GM19438 (cell line): ENCODE measurements at regions not wholly inside any gene's neighbourhood (a gene's known extent, or its start where the extent isn't known, plus 50 kb on each side); places are given as distances from the start of the nearest gene placed in this dataset.
"Not testable (repeated sequence)": the region's sequence is repeated elsewhere in the genome, so short reads cannot be mapped to it uniquely, and the experiment has no call there.

Experiments
- ATAC-seq: cut with Tn5 transposase; IDR thresholded peaks from one replicate; pipeline ENCODE4 v1.9.1; 2021; ENCODE audit warnings: low read depth; ENCODE audit not compliant: unreplicated experiment

DNA sequence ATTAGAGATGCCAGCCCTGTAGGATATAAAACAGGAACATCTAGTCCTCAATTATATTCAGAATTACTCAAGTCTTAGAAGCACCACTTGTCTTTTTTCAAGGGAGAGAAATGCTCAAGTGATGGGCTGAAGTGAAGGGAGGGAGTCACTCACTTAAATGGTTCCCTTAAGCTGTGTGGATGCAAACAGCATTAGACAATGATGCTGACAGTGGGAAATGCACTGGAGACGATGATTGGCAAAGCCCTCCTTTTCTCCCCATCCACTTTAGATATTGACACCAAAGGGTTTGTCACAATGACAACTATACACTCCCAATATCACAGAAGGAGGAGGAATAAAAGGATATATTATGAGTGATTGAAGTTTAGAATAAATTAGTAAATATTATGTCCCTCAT, 491.4 kb upstream of the SMIM31 start:
- ATAC-seq = not testable (repeated sequence)

DNA sequence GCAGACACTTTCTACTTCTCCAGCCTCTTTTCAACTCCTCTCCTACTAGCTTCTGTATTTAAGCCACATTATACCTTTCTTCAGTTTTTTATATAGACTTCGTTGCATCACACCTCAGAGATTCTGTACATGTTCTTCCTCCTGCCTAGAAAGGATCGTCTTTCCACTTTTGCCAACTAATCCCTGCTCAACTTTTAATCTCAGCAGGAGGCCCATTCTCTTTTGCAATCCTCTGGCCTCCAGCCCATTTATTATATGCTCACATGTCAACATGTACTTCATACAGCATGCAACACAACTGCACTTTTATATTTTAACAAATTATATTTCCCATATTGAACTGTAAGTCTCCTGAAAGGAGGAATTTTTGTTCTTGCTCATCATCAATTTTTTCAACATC, 476.5 kb upstream of the SMIM31 start:
- not testable (repeated sequence) for ATAC-seq

DNA sequence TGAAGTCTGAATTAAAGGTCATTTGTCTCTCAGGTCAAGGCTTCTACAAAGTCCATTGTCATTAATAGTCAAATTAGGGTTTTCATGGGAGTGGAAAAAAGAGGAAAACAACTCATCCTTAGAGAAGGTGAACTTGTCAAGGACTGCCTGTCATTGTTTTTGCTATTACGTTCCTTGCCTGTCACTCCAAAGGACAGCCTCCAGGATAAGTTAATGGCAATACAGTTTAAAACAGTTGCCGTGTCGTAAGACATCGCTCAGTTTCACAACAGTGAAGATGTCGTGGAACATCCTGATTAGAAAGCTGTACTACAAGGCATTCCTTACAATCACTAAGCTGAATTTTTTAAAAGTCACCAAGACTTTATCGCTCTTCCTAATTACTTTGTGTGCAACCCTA, 466.8 kb upstream of the SMIM31 start:
- ATAC-seq = no peak

DNA sequence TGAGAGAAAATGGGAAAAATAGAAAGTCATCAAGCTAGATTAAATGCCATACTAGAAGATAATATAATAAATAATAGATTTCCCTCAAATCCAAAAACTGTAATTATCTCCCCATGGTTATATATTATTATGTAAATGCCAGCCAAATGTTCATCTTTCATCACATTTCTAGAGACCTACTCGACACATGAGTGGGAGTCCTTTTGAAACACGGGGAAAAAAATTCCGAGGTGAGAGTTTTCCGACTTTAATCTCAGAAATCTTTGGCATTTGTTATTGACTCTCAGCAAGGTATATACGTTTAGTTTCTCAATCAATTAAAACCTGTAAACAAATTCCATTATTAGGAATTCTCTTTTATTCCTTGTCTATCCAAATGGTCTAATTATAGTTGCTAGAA, 465.4 kb upstream of the SMIM31 start:
- no peak for ATAC-seq

DNA sequence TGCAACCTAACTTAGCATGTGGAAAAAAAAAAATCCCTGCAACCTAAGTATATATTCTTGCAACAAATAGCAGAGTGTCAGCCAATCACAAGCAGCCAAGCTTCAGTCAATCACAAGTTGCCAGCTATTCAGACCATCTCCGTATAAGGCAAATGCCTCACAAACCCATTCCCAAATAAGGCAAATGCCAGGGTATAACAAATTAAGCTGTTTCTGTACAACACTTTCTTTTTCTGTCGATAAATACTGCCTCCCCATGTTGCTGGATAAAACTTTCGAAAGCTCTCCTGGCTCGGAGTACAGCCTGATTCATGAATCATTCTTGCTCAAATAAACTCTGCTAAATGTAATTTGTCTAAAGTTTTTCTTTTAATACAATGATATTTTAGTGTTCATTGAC, 460.7 kb upstream of the SMIM31 start:
- no peak for ATAC-seq

DNA sequence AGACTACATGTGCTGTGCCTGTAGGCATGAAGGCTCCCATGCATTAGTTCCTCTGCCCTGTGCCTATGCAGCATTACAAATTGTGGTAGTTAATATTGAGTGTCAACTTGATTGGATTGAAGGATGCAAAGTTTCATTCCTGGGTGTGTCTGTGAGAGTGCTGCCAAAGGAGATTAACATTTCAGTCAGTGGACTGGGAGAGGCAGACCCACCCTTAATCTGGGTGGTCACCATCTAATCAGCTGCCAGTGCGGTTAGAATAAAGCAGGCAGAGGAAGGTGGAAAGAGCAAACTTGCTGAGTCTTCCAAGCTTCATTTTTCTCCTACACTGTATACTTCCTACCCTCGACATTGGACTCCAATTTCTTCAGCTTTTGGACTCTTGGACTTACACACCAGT, 460.2 kb upstream of the SMIM31 start:
- no peak for ATAC-seq

DNA sequence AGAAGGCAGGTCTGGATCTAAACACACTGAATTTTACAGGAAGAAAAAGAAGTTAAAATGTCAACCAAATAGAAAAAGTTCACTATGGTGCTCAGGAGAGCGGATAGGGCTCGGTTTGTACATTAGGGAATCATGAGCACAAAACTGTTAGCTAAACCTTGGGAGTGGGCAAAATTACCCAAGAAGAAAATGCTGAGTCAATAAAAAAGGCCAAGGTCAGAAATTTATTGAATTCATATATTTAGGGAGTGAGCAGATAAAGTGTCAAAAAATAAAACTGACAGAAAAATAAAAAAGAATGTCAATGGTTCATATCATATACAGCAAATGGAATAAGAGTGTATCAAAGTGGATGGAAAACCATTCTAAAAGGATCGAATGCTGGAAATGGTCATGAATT, 452.5 kb upstream of the SMIM31 start:
- no peak for ATAC-seq

DNA sequence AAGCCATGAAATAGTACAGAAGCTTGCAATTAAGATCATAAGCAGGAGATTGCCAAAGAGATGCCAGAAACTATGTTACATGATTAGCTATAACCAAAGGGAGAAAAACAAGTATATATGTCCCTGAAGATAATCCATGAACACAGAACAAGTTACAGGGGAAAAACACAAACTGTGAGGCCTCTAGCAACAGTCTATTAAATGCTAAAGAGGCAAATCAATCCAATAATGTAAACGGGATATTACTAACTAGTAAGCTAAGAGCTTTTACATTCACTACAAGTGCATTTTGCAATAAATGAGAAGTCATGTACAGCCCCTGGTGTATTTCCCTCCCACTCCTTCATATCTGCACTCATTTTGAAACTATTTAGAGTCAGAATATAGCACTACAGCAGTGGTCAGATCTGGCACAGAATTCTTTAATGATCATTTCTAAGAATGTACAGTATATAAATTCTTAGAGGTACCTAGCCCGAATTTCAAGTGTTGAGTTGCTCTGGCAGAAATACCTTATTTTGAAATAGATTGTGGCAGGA, 449.8 kb upstream of the SMIM31 start:
- no peak for ATAC-seq

DNA sequence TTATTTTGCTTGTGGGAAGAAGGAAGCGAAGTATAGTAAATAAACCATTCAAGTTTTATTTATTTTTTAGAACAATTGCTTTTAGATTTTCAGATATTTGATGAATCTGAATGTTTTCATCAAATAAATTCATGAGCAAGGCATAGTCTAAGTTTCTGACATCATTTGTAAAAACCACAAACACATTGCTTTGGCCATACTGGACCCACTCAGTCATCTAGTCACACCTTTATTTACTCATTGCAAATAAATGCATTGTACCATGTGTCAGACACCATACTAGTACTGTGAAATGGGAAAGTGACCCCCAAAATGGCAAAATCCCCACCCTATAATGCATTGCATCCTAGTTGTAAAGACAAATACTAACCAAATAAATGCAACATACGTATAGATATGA, 449.1 kb upstream of the SMIM31 start:
- no peak for ATAC-seq

DNA sequence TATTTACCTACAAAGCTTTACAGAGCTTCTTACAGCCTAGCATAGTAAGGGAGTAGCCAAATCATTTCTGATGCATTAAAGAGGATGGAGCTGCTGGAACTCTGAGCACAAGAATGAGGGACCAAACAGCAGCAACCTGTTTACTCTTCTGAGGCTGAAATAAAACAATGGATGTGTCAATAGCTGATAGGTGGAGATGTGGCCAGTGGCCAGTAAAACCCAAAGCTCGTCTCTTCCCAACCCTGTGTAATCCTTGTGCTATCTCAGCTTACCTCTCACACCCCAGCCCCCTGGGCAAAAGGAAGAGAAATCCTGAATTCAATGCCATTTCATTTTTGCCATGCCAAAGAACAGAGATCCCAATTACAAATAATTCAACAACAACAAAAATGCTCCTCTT, 446.7 kb upstream of the SMIM31 start:
- ATAC-seq = no peak

DNA sequence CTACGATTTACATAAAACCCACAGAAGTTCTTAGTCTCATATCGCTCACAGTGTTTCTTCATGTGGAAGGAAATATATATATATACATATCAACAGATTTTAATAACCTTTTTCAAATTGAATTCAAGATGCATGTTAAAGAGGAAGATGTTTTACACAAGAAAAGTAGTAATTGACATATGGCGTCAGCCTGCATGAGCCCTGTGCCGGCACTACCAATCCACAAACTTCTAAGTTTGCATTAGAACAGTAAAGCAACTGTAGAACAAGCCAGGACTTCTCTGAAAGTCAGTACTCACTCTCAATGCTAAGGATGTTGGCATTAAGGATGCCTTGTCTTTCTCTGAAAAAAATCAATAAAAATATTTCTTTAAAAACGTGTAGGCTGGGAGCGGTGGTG, 441.3 kb upstream of the SMIM31 start:
- ATAC-seq = no peak

DNA sequence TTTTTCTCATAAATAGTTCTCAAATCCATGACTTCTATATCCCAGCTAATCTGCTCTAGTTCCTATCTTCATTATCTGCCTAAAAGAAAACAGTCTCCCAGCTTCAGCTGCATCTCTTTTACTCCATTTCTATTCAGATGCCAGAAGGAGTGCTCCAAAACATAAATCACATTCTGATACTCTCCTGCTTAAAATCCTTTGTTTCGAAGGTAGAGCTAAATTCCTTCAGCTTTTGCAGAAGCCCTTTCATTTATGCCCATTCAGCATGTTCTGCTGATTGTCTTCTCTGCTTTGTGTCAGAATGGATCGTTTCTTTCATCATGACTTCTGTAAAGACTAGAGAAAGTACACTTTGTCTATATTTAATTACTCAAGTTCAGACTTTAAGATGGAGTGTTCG, 440.1 kb upstream of the SMIM31 start:
- ATAC-seq = no peak

DNA sequence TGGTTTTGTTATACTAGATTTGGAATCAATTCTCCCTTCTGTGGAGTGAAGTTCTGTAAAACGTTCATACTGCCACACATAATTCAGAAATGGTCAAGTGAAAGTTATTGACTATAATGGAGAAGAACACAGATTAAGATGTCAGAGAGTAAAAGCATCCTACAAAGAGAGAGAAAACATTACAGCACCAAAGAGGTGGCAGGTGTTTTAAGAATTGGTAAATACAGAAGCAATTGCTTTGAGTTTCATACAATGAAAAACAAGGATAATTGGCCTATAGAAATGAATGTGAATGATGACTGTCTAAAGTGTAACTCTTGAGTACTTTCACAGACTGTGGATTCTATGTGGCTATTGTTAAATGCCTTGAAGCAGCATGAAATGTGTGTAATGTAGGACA, 435.6 kb upstream of the SMIM31 start:
- no peak for ATAC-seq

DNA sequence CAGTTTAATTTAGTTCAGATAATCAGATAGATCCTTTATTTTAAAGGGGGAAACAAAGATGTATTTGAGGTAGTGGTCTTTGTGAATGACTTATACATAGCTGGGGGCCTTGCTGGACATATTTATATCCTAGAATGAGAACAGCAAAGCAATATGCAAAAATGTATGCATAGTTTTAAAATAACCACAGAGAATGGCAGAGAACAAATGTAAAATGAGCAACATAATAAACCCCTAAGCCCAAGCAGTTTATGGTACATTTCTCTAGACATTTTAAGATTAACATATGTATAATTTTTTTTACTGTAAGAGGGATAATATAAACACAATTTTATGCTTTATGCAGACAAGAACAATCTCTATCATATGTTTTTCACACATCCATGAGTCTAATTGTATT, 434.2 kb upstream of the SMIM31 start:
- ATAC-seq = no peak

DNA sequence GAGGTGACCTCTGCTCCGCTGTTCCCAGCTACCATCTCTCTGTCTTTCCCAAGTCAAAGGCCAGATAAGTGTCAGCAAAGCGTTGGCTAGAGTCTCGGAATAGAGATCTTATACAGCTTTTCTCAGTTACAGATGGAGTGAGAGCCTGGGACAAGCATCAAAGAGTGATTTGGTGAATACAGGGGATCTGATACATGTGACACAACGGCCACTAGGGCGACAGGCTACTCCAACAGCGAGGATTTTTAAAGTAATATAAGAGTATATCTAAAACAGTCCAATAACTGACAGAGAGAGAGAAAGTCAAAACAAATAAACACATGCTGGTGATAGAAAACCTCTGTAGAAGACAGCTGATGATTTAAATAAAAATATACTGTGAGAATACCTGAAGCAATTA, 433.1 kb upstream of the SMIM31 start:
- ATAC-seq = no peak

DNA sequence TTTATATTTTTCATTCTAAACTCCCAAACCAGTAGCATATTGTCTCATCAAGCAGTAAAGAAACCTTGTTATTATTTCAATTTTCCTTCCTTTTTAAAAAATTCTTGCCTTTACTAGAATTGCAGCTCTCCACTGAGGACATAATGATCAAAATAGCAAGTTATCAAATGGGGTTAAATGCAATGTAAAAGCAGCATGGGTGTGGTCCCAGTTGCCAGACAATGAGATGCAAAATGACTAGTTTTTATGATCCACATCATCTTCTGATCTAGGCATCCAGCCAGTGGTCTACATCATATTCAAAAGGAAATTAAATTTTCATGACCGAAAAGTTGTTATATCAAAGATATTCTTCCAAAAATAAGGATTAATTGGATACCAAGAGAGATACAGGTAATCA, 427.9 kb upstream of the SMIM31 start:
- ATAC-seq = no peak

DNA sequence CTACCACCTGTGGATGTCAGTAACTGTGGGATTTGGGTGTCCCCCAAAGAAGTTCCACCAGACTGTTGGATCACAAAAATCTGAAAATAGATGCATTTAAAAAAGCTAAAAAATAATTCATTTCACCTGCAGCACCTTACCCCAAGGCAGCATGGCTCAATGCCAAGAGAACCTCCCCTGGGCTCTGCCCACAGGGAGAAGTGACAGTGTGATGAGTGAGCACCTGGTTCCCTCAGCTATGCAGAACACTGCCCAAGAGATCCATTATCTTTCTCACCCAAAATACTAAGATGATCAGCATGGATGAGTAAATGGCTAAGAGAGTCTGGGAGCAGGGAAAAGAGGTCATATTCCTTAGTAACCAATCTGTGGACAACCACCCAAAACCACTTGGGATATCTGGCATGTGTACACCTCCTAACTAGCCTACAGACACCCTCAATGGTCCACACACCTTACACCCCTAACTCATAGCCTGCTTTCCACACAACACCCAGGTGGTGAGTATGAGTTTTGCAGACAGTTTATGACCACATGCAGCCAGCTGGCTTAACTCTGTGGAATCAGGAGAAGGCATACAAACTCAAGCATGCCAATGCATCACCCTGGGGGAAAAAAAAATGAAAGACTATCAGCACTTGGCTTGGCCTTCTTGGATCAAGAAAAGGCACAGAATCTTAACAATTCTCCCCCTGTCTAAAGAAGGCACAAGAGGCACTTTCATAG, 416.5 kb upstream of the SMIM31 start:
- ATAC-seq = no peak

DNA sequence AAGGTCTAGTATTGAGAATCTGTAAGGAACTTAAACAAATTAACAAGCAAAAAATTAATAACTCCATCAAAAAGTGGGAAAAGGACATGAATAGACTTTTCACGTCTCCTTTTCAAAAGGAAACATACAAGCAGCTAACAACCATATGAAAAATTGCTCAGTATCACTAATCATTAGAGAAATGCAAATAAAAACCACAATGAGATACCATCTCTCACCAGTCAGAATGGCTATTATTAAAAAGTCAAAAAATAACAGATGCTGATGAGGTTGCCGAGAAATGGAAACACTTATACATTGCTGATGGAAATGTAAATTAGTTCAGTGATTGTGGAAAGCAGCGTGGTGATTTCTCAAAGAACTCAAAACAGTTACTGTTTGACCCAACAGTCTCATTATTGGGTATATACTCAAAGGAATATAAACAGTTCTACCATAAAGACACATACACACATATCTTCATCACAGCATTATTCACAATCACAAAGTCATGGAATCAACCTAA, 410.4 kb upstream of the SMIM31 start:
- ATAC-seq = no peak

DNA sequence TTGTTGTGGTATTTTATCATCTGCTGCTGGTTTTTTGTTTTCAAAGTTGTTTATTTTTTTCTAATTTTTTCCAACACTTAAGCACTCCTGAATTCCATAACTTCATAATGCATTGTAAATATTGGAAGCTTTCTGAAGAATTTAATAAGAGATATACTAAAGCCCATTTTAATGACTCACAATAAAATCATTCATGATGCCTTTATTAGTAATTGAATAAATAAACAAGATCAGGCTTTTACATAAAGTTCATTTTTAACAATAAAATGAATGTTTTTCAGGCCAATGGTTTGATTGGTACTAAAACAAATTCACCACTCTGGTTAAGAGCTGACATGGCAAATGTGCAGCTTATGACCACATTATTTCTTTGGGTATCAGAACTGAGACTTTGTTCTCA, 408.2 kb upstream of the SMIM31 start:
- ATAC-seq = no peak

DNA sequence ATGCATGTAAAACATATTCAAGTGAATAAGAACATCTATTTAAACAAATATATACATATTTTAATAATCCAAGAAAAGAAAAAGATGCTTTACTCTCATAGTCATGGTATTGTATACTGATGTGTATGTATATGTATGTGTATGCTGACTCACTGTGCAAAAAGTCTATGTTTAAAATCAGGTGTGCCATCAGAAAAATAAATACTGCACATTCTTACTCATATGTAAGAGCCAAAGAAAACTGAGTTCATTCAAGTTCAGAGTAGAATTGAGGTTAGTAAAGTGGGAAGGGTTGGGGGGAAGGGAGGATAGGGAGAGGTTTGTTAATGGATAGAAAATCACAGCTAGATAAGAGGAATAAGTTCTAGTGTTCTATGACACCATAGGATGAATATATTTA, 403.9 kb upstream of the SMIM31 start:
- ATAC-seq = no peak

DNA sequence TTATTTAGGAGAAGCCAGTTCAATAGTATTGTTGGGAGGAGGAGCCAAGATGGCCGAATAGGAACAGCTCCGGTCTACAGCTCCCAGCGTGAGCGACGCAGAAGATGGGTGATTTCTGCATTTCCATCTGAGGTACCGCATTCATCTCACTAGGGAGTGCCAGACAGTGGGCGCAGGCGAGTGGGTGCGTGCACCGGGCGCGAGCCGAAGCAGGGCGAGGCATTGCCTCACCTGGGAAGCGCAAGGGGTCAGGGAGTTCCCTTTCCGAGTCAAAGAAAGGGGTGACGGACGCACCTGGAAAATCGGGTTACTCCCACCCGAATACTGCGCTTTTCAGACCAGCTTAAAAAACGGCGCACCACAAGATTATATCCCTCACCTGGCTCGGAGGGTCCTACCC, 403.2 kb upstream of the SMIM31 start:
- not testable (repeated sequence) for ATAC-seq

DNA sequence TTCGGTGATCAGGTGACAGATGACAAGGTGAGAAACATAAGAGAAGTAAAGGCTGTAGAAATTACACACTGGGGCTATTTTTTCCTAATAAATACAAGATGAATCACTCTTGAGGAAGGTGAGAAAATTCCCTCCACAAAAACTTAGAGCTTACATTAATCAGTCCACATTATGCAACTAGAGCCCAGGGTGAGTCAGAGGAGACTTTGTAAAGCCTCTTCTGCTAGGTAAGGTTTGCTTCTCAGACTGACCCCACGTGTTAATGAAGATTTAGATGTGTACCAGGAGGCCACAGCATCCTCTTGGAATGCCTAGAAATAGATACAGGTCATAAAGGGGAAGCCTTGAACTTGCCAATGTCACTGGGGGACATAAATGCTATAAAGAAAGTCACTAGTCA, 396.0 kb upstream of the SMIM31 start:
- ATAC-seq = no peak

DNA sequence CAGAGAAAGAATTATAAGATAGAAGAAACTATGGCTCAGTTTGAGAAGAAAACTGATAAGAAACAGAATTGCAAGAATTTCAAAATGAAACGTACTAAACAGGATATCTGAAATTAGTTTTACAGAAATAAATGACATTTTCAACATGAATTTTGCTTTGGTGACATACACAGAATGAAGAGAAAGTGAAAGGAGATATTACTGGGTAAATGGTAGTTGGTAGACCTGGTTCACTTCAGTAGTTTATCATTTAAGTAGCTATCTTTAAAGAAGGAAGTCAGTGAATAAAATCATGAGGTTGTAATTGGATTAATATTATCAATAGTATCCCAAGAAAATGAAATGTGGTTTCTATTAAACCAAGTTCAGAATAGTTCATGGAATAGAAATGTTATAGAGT, 395.5 kb upstream of the SMIM31 start:
- ATAC-seq = no peak
